Left kidney (tissue), 1 donor: ENCODE measurements at regions not wholly inside any gene's neighbourhood (a gene's known extent, or its start where the extent isn't known, plus 50 kb on each side); places are given as distances from the start of the nearest gene placed in this dataset.
"Not testable (repeated sequence)": the region's sequence is repeated elsewhere in the genome, so short reads cannot be mapped to it uniquely, and the experiment has no call there.

ENCODE experiments used
- DNase-seq: peaks from one replicate; pipeline ENCODE4 v3.0.0-alpha.2; 2013

DNA sequence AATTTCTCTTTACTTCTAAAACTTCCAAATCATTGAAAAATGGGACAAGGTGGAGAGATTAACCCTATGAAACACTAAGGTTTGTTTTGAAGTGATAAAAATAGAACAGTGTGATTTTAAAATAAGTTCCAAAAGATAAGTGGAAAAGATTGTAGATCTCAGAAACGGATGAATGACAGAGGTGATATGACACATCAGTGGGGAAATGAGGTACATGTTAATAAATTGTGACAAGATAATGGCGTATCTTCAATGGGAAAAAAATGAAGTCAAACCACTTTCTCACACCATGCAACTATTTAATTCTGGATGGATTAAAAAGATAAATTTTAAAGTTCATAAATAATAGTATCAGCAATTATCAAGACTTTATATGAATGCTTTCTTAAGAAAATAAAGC, 159.7 kb upstream of the VWC2 start:
- DNase-seq, result no peak

DNA sequence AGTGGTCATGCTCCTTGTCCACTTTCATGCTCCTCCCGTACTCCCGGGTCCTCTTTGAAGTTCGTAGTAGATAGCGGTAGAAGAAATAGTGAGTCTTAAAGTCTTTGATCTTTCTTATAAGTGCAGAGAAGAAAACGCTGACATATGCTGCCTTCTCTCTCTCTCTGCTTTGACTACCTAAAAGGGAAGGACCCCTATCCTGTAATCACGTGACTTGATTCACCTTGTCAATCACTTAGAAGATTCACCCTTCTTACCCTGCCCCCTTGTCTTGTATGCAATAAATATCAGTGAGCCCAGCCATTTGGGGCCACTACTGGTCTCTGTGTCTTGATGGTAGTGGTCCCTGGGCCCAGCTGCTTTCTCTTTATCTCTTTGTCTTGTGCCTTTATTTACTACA, 158.5 kb upstream of the VWC2 start:
- DNase-seq, result not testable (repeated sequence)

DNA sequence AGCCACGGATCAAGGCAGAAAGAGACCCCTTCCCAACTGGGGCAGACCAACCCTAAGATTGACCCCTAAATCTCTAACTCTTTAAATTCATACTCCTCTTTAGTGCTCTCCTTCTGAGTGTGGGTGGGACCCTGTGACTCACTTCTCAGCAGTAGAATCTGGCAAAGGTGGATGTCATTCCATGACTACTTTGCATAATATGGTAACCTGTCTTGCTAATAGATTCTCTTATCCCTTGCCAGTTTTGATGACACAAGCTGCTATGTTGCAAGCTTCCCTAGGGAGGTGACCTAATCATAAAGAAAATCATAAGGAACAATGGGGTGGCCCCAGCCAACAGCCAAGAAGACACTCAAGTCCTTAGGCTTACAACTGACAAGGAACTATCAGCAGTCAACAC, 155.4 kb upstream of the VWC2 start:
- no peak for DNase-seq

DNA sequence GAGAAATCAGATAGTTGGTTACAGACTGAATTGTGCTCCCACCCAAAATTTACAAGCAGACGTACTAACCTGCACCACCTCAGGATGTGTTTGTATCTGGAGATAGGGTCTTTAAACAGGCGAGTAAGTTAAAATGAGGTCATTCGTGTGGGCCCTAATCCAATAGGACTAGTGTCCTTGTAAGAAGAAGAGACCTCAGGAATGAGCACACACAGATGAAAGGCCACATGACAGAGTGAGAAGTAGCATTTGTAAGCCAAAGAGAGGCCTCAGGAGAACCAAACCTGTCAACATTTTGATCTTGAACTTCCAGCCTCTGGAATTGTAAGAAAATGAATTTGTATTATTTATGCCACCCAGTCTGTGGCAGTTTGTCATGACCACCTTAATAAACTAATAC, 149.5 kb upstream of the VWC2 start:
- DNase-seq, result no peak

DNA sequence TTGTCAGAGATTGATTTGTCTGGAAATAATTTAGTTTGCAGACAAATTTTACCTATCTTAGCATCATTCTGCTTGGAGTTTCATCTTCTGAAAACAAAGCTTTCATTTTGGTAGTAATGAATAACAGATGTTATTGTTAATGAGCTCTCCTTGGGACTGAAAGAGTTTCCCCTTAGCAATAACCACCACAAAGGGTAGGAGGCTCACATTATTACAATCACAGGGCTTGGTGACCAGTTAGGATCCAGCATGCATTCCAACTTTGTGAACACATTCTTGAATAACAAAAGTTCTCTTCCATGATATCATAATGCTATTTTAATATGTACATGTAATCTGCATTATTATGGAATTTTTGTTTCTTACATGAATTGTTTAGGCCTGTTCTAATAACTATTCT, 148.8 kb upstream of the VWC2 start:
- no peak for DNase-seq

DNA sequence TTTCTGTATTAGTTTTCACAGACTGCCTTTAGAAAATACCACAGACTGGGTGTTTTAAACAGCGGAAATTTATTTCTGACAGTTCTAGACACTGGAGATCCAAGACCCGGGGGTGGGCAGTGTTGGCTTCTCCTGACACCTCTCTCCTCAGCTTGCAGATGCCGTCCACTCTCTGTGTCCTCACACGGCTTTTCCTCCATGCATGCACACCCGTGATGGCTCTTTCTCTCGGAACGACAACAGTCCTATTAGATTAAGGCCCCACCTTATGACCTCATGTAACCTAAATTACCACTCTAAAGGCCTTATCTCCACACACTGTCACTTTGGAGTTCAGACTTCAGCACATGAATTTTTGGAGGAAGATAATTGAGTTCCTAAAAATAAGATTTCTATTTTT, 142.9 kb upstream of the VWC2 start:
- DNase-seq, result no peak

DNA sequence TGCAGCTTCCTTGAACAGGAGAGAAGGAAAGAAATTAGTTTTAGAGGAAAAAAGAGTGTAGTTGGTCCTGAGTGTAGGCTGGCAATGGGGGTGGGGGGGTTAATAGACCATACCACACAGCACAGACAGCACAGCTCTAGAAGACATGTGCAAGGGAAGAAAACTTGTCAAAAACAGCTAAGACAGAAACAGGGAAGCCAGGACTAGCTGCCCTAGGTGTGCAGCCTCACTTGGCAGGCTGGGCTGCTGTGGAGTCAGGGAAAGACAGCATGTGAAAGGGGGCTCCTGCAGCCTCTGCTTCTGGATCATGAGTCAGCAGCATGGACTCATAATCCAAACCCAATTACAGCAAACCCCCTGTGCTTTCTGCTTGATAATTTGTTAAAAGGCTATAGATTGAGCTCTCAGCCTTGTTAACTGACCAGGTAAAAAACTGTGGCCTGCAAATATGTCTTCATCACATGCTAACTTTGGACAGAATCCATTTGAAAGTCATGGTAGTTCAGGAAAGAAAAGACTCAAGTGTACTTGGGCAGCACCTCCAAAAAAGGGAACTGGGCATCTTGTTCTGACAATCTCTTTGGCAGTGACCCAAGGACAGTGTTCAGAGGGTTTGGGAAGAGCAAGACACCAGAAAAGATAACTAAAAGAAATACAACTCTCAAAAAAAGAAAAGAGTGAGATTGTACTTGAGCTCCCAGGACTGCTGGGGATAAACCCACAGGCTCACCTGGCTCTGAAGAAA, 142.2 kb upstream of the VWC2 start:
- DNase-seq, result no peak

DNA sequence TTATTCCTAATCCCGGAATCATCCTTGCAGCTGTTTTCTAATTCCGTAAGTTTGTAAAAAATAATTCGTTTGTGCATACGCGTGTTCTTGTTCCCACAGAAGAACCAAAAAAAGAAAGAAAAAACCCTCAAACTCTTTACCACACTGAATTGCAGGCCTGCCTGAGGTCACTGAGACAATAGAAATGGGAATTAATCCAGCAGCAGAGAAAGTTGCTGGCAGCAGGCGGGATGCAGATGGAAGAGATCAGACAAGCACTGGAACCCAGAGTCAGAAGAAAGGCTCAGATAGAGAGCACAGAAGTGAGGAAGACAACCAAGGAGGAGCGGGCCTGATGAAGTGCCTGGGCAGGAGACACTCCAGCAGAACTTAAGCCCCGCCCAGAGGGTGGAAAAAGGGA, 141.5 kb upstream of the VWC2 start:
- DNase-seq, result no peak

DNA sequence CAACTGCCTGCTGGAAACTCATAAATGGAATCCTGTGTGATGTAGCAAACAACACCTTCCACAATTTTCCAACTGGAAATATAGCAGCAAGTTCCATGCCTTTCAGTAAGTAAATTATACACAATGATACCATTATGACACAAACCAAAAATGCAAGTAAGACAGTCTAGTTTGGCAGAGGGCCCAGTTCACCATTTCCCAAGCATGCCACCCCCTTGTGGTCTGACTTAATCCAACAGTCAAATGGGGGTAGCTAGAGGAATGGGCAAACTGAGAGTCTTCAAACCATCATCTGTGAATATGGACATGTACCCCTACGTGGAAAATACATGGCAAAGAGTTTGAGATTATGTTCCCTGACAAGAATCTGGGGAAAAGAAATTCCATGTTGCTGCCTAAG, 137.6 kb upstream of the VWC2 start:
- no peak for DNase-seq

DNA sequence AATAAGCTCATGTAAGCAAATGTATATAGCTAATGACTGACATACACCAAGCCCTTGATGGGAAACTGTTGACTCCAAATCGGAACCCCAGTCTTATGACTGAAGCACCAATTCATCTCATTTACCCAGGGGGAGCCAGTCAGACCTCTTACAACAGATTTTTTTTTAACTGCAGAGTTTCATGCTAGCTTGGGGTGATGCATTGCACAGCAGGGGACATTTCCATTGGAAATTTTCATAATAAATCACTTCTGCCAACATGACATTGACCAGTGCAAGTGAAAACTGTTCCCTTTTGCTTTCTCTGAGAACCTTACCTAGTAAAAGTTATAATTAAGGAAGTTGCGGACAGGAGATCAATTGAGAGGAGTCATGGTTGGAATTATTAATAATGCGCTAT, 137.0 kb upstream of the VWC2 start:
- no peak for DNase-seq

DNA sequence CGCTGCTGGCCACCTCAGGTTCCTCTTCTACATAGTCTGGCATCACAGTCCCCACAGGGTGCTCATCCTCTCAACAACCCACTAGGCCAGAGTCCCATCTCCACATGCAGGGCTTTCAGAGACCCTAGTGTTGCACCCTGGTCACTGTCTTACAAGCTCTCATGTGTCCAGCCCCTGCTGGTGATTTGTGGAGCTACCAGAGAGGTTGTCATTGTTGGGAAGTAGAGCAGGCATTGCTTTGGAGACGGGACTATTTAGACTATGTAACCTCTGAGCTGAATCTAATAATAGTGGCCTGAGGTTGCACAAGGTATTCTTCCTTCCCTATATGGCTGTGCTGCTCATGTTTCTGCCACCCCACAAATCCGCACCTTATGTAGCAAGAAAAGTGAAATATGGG, 135.3 kb upstream of the VWC2 start:
- DNase-seq, result no peak

DNA sequence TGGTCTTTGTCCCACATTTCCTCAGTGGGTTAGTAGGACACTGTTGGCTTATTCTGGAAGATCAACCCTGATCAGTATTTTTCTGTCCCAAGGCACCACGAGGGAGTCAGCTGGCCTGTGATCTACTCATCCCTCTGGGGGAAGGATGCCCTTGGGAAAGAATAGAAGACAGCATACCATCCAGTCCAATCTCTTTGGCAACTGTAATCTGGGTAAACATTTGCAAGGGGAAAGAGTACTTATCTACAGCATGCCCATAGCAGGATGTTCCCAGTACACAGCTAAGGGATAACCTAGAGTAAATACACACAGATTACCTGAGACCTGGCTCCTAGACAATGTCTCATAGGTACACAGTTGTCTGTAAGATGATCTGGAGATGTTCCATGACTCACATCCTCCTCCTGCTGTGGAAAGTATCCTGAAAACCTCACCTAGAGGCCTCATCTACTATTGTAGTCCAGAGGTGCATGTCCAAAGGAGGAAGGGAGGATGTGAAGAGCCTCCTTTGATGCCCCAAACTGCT, 134.3 kb upstream of the VWC2 start:
- DNase-seq, result no peak

DNA sequence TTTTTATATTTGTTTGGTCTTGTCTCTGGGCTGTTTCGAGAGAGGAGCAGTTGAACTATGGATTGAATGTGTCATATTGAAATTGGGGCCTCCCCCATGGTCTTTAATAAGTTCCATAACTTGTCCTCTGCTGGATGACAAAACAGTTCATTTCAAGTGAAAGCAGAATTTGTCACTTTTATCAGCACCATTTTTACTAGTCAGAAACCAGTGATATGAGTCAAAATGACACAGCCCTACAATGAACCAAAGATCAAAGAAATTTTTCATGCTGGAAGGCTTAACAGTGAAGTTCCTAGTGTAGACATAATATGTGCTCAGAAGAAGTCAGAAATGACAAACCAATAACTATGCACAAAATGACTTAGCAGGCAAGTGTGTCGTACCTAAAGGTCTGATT, 133.6 kb upstream of the VWC2 start:
- DNase-seq, result no peak

DNA sequence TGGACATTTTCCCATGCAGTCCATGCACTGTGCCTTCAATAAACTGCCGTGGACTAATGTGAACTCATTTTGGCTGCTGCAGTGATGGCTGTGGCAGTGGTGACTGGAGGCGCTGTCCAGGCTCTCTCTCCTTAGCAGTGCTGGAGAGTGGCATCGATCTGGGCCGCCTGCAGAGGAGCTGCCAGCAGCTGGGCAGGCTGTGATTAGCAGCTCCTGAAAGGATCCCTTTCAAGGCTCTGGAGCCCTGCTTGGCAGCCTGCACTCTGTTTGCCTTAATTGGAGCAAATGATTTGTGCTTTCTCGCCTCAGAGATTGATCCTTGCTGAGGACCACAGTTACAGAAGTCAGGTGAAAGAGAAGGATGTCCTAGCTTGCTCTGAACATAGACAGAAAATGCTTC, 130.1 kb upstream of the VWC2 start:
- DNase-seq, result no peak

DNA sequence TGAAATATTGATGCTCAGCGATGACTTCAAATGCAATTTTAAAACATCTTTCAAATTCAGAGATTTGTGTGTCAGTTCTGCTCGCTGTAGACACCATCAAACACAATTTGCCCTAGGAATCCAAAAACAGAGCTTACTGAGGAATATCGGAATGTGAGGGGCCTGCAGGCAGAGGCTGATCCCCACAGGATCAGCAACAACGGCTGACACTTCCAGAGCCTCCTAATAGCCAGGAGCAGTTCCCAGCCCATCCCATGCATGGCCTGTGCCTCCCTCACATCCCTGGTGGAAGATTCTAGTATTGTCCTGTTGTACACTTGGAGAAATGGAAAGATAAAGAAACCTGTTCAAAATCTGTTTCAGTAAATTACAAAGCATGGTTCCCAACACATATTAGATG, 129.7 kb upstream of the VWC2 start:
- DNase-seq, result no peak

DNA sequence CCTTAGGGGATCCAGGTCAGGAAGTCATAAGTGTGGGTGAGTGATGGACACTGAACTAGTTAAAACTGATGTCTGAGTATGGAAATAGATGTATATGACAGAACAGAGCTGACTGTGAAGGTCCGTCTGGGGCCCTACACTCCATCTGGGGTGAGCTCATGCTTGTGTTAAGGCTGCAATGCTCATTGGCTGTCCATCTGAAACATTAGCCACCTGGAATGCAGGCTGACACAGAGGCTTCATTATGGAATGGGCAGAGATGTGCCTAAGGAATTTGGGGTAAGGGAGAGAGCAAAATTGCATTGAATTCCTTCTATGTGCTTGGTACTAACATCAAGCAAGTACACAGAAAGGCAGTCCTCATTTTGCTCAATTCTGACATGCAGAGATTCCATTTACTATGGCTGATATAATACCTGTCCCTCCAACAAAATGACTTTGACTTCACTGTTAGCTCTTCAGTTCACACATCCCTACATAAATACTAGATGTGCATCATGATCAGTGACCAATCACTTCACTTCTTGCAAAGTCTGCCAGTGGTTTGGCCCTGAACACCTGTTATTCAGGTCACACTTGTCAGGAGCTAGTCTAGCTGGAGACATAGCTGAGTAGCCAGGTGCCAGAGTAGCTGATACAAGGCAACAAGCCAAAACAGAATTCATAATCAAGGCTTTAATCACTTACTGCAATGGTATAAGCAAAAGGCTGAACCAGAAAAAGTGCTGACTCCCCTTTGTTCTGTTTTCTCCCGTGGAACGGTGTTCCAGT, 128.9 kb upstream of the VWC2 start:
- no peak for DNase-seq

DNA sequence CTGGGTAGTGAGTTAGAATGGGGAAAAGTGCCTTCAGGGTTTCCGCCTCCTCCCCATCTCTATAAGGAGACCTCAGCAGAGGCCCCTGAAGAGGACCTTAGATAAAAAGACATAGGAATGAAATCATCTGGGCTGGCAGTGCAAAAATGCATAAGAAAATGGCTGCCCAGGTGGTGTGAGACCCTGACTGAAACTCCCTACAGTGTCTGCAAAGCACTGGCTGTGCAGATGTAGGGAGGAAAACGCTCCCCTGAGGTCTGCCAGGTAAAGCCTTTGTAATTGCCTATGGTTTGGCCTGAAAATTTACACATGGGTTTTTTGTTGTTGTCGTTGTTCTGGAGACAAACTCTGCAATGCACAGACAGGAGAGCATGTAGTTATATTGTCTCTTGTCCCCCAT, 128.1 kb upstream of the VWC2 start:
- DNase-seq, result no peak

DNA sequence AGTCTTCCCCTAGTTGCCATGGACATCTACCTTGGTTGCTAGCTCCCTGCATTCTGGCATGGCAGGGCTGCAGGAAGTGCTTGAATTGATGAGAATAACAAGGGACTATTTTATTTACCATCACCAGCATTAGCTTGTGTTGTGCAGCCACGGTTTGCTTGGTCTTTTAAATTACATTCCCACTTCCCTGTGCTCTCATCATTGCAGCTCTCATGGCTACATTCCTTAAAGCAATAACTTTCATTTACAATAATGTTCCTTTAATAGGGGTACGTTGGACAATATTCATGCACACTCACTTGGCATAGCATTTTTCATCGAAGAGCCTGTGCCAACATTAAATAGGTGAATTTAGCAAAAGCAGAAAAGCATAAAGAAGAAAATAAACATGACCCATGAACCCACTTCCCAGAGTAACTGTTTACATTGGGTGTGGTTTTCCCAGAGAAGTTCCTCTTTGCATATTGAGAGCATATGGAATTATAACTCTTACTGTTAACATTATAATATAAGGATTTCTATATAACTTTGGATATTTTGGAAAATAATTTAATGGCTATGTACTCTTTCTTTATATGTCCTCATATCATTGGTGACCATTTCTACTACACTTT, 113.2 kb upstream of the VWC2 start:
- DNase-seq, result no peak

DNA sequence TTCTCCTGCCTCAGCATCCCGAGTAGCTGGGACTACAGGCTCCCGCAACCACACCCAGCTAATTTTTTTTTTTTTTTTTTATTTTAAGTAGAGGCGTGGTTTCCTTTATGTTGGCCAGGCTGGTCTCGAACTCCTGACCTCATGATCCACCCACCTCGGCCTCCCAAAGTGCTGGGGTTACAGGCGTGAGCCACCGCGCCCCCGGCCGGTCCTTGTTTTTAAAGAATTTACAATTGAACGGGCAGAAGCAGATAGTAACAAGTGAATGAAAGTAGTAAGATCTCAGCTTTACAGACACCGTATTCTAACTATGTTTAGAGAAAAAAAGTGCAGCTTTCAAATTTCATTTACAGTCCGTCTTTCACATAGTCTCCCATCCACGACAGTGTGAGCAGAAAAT, 112.5 kb upstream of the VWC2 start:
- no peak for DNase-seq

DNA sequence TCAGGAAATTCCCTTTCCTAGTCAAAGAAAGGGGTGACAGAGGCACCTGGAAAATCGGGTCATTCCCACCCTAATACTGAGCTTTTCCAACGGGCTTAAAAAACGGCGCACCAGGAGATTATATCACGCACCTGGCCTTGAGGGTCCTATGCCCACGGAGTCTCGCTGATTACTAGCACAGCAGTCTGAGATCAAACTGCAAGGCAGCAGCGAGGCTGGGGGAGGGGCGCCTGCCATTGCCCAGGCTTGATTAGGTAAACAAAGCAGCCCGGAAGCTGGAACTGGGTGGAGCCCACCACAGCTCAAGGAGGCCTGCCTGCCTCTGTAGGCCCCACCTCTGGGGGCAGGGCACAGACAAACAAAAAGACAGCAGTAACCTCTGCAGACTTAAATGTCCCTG, 107.5 kb upstream of the VWC2 start:
- DNase-seq, result not testable (repeated sequence)

DNA sequence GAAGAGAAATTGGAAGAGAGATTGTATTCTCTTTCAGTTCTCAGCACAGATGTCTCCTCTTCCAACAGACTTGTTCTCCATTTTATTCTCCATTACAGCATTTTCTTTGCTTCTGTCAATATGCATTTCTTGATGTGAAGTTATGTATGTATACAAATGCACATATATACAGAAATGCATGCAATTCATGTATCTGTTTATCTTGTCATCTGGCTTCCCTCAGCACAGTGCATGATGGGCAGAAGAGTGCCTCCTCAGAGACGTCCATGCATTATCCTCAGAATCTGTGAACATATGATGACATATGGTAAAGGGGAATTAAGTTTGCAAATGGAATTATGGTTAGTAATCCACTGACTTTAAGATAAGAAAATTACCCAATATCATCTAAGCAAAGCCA, 106.7 kb upstream of the VWC2 start:
- DNase-seq, result no peak

DNA sequence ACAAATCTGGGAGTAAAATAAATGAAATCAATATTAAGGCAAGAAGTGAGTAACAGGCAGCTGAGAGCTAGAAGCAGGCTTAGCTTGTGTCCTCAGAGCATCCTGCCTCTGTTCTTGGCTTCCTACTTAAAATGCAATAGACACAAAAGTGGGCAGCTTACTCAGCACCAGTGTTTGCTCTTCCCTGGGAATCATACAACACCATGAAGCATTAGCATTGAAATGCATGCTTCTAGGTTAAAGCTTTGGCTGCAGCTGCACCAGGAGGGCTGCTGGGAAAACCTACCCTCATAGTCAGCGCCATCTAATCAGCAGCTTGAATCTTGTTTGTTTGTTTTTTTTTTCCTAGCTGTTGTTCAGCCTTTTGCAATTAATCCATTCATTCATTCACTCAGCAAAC, 104.2 kb upstream of the VWC2 start:
- DNase-seq, result no peak

DNA sequence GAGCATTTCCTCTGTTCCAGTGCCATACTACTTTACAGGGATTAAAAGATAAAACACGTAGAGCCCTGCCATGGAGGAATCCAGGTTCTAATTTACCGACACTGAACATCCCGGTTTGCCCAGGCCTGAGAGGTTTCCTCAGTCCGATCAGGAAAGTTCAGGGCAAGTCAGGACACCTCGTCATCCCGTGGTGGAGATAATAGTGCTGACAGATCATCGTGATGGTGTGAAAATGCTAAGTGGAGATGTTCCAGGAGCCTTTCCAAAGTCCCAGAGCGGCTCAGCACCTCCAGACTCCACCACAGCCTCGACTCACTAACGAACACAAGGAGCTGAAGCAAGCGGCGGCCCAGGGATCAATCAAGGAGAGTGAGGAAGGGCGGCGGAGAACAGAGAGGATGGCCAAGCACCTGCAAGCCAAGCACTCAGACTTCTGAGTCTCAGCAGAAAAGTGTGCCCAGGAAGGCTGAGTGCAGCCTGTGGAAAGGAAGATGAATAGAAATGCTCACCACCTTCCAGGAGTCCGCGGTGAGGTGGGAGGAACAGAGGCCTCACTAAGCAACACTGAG, 103.7 kb upstream of the VWC2 start:
- no peak for DNase-seq
